Inferior parietal cortex (tissue), 1 donor: ENCODE measurements at regions not wholly inside any gene's neighbourhood (a gene's known extent, or its start where the extent isn't known, plus 50 kb on each side); places are given as distances from the start of the nearest gene placed in this dataset.
"Not testable (repeated sequence)": the region's sequence is repeated elsewhere in the genome, so short reads cannot be mapped to it uniquely, and the experiment has no call there.

ENCODE experiments used
- DNase-seq: peaks from one replicate; pipeline ENCODE4 v3.0.0-alpha.2; 2016; ENCODE audit errors: extremely low spot score

- no peak for DNase-seq
Measured at GRCh38 chr9:102728946-102729345, 266.2 kb upstream of the CYLC2 start.

DNA sequence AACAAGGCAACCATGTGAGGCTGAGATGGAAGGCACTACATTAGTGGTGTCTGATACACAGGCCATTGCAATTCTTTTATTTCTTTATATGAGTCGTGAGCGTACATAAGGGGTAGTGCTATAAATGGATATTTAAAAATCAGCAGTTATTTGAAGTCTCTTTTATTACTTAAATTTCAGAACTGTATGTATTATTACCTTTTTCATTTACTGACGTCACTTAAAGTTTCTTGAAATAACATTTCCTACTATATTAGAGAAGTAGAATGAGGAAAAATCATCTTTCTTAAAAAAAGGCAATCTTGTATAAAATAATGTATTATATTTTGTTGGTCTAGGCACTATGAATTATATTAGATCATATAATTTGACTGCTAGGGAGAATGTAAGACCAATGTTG, 280.9 kb upstream of the CYLC2 start:
- no peak for DNase-seq

- DNase-seq: not testable (repeated sequence)
Measured at GRCh38 chr9:102712910-102713309, 282.2 kb upstream of the CYLC2 start.

- DNase-seq: no peak
Measured at GRCh38 chr9:102700936-102701335, 294.2 kb upstream of the CYLC2 start.

DNA sequence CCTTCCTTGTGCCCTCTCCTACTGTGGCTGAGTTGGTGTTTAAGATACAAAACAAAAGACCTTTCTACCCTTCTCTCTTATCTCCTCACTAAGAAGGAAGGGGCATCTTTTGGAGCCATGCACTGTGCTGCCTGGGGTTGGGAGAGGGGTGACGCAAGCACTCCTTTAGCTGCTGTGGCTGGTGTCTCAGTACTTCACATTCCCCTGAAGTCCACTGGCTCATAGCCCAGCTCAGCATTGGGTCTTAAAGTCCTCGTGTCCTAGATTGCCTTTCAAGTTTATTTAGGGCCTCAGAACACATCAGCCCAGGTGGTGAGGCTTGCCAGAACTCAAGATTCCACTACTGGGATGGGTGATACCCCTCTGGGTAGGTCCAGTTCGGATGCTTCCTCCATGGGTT, 325.9 kb upstream of the CYLC2 start:
- no peak for DNase-seq

DNA sequence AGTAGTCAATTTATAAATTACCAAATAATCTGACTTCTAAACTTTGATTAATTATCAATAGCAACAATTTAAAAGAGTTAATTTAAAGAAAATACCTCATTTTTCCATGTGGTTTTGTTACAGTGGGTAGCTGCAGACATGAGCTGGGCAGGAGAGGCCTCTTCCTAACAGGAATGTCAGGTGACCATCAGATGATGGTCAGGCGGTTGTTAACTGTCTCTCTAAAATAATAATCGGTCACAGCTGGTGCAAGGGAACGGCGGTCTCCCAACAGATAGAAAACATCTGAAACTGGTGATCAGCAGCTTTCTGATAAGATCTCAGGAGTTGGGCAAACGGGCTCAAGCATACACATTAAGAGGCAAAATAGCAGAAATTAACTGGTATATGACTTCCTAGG, 342.7 kb upstream of the CYLC2 start:
- no peak for DNase-seq

GRCh38 chr9:102650896-102651295, 344.2 kb upstream of the CYLC2 start:
- DNase-seq: no peak

- DNase-seq: no peak
Measured at GRCh38 chr9:102642651-102643050, 352.5 kb upstream of the CYLC2 start.

- DNase-seq: no peak
Measured at GRCh38 chr9:102631559-102631958, 363.6 kb upstream of the CYLC2 start.

DNA sequence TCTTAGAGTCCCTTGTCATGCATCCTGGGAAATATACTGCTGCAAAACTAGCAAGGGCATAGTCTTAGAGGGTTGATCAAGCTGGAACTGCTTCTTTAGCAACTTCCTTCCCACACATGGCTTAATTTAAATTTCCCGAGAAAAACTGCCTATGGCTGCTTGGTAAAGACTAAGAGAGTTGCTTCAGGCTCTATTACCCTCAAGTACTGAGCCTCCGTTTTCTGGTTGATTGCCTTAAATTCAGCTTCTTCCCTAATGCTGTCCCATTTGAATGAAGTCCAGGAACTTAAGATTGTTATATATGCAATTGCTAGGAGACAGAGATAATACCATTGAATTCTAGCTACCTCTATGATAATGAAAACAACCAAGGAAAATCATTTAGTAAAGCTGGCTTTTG, 385.7 kb upstream of the CYLC2 start:
- DNase-seq: no peak

DNA sequence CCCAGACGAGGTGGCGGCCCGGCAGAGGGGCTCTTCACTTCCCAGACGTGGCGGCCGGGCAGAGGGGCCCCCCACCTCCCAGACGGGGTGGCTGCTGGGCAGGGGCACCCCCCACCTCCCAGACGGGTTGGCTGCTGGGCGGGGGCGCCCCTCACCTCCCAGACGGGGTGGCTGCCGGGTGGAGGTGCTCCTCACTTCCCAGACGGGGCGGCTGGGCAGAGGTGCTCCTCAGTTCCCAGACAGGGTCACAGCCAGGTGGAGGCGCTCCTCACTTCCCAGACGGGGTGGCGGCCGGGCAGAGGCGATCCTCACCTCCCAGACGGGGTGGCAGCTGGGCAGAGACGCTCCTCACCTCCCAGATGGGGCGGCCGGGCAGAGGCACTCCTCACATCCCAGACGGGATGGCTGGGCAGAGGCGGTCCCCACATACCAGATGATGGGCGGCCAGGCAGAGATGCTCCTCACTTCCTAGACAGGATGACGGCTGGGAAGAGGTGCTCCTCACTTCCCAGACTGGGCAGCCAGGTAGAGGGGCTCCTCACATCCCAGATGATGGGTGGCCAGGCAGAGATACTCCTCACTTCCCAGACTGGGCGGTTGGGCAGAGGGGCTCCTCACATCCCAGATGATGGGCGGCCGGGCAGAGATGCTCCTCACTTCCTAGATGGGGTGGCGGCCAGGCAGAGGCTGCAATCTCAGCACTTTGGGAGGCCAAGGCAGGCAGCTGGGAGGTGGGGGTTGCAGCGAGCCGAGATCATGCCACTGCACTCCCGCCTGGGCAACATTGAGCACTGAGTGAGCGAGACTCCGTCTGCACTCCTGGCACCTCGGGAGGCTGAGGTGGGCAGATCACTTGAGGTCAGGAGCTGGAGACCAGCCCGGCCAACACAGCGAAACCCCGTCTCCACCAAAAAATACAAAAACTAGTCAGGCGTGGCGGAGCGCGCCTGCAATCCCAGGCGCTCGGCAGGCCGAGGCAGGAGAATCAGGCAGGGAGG, 391.6 kb upstream of the CYLC2 start:
- not testable (repeated sequence) for DNase-seq

DNA sequence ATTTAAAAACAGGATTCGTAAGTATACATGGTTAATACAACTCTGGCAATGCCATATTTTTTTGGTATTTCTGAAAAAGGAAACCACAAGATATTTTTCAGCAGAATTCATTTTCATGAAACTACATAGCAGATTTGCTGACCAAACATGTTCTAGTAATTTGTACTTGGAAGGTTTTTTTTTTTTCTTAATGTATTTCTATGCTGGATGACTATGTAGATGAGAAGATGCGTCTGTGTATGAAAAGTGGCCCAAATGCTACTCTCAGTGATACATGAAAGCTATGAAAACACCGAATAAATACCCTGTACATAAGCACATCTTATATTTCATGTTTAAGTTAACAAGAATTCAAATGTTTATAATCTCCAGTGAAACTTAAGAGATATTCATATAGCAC, 400.9 kb upstream of the CYLC2 start:
- DNase-seq: no peak

DNA sequence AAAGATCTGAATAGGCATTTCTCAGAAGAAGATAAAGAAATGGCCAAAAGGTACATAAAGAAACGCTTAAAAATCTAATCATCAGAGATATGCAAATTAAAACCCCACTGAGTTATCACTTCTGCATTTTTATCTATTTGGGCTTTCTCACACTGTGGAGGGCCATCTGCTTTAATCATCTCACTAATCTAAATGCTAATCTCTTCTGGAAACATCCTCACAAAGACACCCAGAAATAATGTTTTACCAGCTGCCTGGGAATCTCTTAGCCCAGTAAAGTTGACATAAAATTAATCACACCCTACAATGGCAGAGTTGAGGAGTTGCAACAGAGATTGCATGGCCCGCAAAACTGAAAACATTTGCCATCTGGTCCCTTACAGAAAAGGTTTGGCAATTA, 407.9 kb upstream of the CYLC2 start:
- DNase-seq: no peak

GRCh38 chr9:102569436-102569835, 425.7 kb upstream of the CYLC2 start:
- DNase-seq: no peak

DNA sequence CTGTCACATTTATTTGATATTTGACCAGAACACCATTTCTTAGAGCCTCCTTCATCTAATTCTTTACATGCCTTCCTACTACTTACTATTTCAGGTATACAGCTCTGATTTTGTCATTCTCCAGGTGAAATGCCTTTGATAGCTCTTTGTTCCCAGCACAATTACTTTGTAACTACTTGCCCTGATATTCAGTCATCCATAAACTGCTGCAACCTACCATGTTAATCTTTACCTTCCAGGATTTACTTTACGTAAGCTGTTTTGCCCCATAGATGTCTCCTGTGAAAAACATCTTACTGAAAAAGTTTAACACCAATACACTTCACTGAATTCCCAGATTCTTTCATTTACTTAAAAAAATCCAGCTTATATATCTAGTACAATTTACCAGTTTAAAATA, 443.8 kb upstream of the CYLC2 start:
- DNase-seq: no peak

GRCh38 chr9:102550886-102551285, 444.2 kb upstream of the CYLC2 start:
- DNase-seq: no peak

- DNase-seq: no peak
Measured at GRCh38 chr9:102550266-102550665, 444.9 kb upstream of the CYLC2 start.

GRCh38 chr9:102534031-102534430, 461.1 kb upstream of the CYLC2 start:
- DNase-seq: peak; percentile 25

DNA sequence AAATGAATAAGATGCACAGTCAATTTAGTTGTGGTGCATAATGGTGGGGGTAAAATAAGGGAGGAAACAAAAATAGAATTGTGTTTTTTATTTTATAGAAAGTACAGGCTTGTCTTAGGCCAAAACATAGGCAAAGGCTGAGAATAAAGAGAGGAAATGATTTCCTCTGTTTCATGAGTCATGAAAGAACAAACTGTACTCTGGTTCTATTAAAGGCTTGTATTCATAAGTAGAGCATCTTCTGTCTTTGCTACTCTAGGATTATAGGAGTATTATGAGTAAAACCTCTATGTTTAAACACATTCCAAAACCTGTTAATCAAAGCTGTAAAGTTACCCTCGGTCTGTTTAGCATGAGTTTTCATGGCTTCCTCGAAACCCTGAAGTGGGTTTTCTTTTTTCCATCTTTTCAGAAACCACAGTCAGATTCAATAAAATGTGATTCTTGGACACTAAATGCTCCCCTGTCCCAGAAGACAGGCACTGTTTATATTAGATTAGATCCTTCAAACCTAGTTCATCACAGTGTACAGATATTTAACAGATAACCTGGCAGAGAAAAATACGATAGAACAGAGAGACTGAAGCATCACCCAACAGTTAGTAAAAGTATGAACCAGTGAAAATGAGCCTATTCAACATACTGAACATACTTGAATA, 473.9 kb upstream of the CYLC2 start:
- peak; percentile 39 for DNase-seq

DNA sequence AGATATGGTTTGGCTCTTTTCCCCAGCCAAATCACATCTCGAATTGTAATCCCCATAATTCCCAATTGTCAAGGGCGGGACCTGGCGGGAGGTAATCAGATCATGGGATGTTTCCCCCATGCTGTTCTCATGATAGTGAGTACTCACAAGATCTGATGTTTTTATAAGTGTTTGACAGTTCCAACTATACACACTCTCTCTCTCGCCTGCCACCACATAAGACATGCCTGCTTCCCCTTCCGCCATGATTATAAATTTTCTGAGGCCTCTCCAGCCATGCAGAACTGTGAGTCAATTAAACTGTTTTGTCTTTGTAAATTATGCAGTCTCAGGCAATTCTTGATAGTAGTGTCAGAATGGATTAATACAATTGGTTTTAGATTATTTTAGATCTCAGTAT, 475.7 kb upstream of the CYLC2 start:
- no peak for DNase-seq

DNA sequence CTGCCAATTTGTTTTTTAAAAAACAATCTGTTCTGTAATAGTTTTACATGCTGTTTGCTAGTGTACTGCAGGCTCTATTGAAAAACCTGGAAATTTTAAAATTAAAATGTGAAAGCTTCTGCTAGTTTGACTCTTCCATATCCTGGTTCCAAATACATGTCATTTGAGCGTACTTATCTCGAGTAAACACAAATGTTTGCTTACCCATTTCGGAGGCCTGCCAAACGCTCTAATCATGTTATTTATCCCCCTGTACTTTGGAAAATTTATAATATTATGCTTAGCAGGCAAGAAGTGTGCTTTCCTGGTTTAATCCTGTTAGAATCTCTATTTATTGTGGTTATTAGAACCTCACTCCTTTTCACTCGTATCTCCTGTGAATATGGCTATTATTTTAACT, 476.8 kb upstream of the CYLC2 start:
- DNase-seq: no peak

DNA sequence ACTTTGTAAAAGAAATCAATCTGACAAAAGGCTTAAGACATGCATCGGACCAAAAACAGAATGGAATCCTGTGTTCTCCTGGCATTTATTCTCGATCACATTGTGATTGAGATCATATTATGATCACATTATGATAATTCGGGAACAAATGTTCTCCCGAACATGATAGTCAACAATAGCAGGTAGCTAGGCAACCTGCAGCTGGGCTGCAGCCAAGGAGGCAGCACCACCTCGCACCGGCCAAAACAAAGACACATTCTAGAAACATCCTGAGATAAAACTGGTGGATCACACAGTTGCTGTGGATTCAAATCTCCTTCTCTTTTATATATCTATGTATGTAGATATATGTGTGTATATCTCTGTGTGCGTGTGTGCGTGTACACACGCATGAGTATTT, 480.6 kb upstream of the CYLC2 start:
- DNase-seq: no peak

GRCh38 chr9:102507044-102507687, 488.0 kb upstream of the CYLC2 start:
- DNase-seq: no peak
